IMR-90 (cell line): ENCODE measurements at regions not wholly inside any gene's neighbourhood (a gene's known extent, or its start where the extent isn't known, plus 50 kb on each side); places are given as distances from the start of the nearest gene placed in this dataset.
A peak's percentile ranks its signal among the peaks of the same experiment; 100 is the strongest.

Experiments used
- ATAC-seq: fragments of 200-7000 bp; cut with Tn5 transposase; 2 replicates; pipeline ENCODE4 v1.9.1; 2020; ENCODE audit warnings: low read depth, mild to moderate bottlenecking, moderate library complexity
- BruUV-seq: library from RNA; stranded (reverse); fragments of 400-500 nt; replicated peaks from 2 replicates; lab custom pipeline; 2021; lab: Mats Ljungman, UMichigan
- CTCF ChIA-PET: fragments of 300-600 bp; formaldehyde crosslinking; extraction: SDS; loops from one replicate; lab custom pipeline; 2021; ENCODE audit warnings: antibody characterized with exemption; lab: Yijun Ruan, JAX
- POLR2A ChIA-PET: fragments of 300-600 bp; sonication (Branson Sonifier 250); formaldehyde crosslinking; loops from one replicate; lab custom pipeline; 2022; ENCODE audit warnings: antibody characterized with exemption; ENCODE audit not compliant: unreplicated experiment; lab: Charles Lee
- DNase-seq: peaks from one replicate; pipeline ENCODE4 v3.0.0; 2013
- H2AFZ ChIP-seq: replicated peaks from 2 replicates; pipeline ENCODE3; 2013; ENCODE audit warnings: low read length, mild to moderate bottlenecking; ENCODE audit not compliant: poor library complexity
- H2AK5ac ChIP-seq: 2 replicates; pipeline ENCODE4 v1.6.1; 2013; ENCODE audit warnings: low read depth, low read length, inconsistent platforms
- H2AK9ac ChIP-seq: replicated peaks from 2 replicates; pipeline ENCODE3; 2013; ENCODE audit warnings: mild to moderate bottlenecking, low read depth, low read length, moderate library complexity; ENCODE audit not compliant: poor library complexity
- H2BK120ac ChIP-seq: 2 replicates; pipeline ENCODE4 v1.6.1; 2013; ENCODE audit warnings: low read depth, low read length, inconsistent platforms
- H2BK15ac ChIP-seq: 3 replicates; pipeline ENCODE4 v1.6.1; 2013; ENCODE audit warnings: low read depth, low read length, inconsistent platforms
- H2BK20ac ChIP-seq: 2 replicates; pipeline ENCODE4 v1.6.1; 2013; ENCODE audit warnings: low read depth, mild to moderate bottlenecking, inconsistent platforms, low read length, moderate library complexity
- H2BK5ac ChIP-seq: 2 replicates; pipeline ENCODE4 v1.6.1; 2013; ENCODE audit warnings: mild to moderate bottlenecking, low read depth, low read length, inconsistent platforms; ENCODE audit not compliant: poor library complexity, severe bottlenecking
- H3K14ac ChIP-seq: replicated peaks from 2 replicates; pipeline ENCODE4 v1.6.1; 2013; ENCODE audit warnings: low read depth, low read length, inconsistent platforms
- H3K18ac ChIP-seq: 2 replicates; pipeline ENCODE4 v1.6.1; 2013; ENCODE audit warnings: low read depth, low read length, control low read depth
- H3K23ac ChIP-seq: 2 replicates; pipeline ENCODE4 v1.6.1; 2013; ENCODE audit warnings: low read depth, low read length, inconsistent platforms
- H3K27ac ChIP-seq: 2 replicates; pipeline ENCODE4 v1.5.1; 2013; ENCODE audit warnings: mild to moderate bottlenecking, control low read depth, low read length; ENCODE audit not compliant: insufficient read depth
- H3K27me3 ChIP-seq: 2 replicates; pipeline ENCODE4 v1.6.1; 2013; ENCODE audit warnings: low read length; ENCODE audit not compliant: control insufficient read depth, insufficient read depth
- H3K36me3 ChIP-seq: 2 replicates; pipeline ENCODE4 v1.6.1; 2013; ENCODE audit warnings: low read length, mixed read lengths; ENCODE audit not compliant: control insufficient read depth, insufficient read depth
- H3K4ac ChIP-seq: 2 replicates; pipeline ENCODE4 v1.6.1; 2013; ENCODE audit warnings: low read depth, low read length, inconsistent platforms
- H3K4me1 ChIP-seq: 2 replicates; pipeline ENCODE4 v1.6.1; 2013; ENCODE audit warnings: low read length, mixed read lengths; ENCODE audit not compliant: control insufficient read depth, insufficient read depth
- H3K4me2 ChIP-seq: 2 replicates; pipeline ENCODE4 v1.6.1; 2013; ENCODE audit warnings: low read depth, mild to moderate bottlenecking, control low read depth, low read length, moderate library complexity
- H3K4me3 ChIP-seq: 2 replicates; pipeline ENCODE4 v1.5.1; 2013; ENCODE audit warnings: low read depth, mild to moderate bottlenecking, control low read depth, low read length, moderate library complexity; ENCODE audit not compliant: insufficient read depth
- H3K56ac ChIP-seq: 2 replicates; pipeline ENCODE4 v1.6.1; 2013; ENCODE audit warnings: low read length, inconsistent platforms; ENCODE audit not compliant: insufficient read depth; ENCODE audit errors: extremely low read depth
- H3K79me1 ChIP-seq, 2 experiments: 2 replicates each; pipeline ENCODE4 v1.6.1; 2013; ENCODE audit warnings: low read length in 2 of 2, inconsistent platforms in 1 of 2, low read depth in 1 of 2
- H3K9ac ChIP-seq: 2 replicates; pipeline ENCODE4 v1.6.1; 2013; ENCODE audit warnings: low read depth, low read length, control low read depth
- H3K9me1 ChIP-seq: 2 replicates; pipeline ENCODE4 v1.6.1; 2013; ENCODE audit warnings: low read length, inconsistent platforms; ENCODE audit not compliant: insufficient read depth
- H3K9me3 ChIP-seq: 2 replicates; pipeline ENCODE4 v1.6.1; 2013; ENCODE audit warnings: low read length; ENCODE audit not compliant: control insufficient read depth, insufficient read depth
- H4K20me1 ChIP-seq: 2 replicates; pipeline ENCODE4 v1.6.1; 2013; ENCODE audit warnings: low read length, inconsistent platforms; ENCODE audit not compliant: insufficient read depth
- H4K5ac ChIP-seq: 2 replicates; pipeline ENCODE4 v1.6.1; 2013; ENCODE audit warnings: mild to moderate bottlenecking, low read depth, low read length, control low read depth
- H4K8ac ChIP-seq, 2 experiments: 2 replicates each; pipeline ENCODE4 v1.6.1; 2013; ENCODE audit warnings: low read depth in 2 of 2, low read length in 2 of 2, control low read depth in 1 of 2, inconsistent platforms in 1 of 2
- H4K91ac ChIP-seq: 2 replicates; pipeline ENCODE4 v1.6.1; 2013; ENCODE audit warnings: low read depth, low read length, inconsistent platforms; ENCODE audit not compliant: insufficient read depth
- BHLHE40 ChIP-seq: fragments of 150-350 bp; IDR thresholded peaks from 2 replicates; pipeline ENCODE4 v1.6.1; 2016; ENCODE audit warnings: mild to moderate bottlenecking, low read depth, low read length
- CEBPB ChIP-seq: IDR thresholded peaks from 2 replicates; pipeline ENCODE4 v1.6.1; 2012; ENCODE audit warnings: low read depth, low read length, improper control_type of control experiment
- CTCF ChIP-seq: conservative IDR thresholded peaks from 2 replicates; pipeline ENCODE4 v1.5.1; 2012; ENCODE audit warnings: mild to moderate bottlenecking, low read depth, low read length, improper control_type of control experiment
- FOS ChIP-seq: fragments of 150-350 bp; IDR thresholded peaks from 2 replicates; pipeline ENCODE4 v1.6.1; 2016; ENCODE audit warnings: low read depth, low read length
- MAFK ChIP-seq: IDR thresholded peaks from 2 replicates; pipeline ENCODE4 v1.6.1; 2012; ENCODE audit warnings: low read depth, low read length, improper control_type of control experiment
- MAZ ChIP-seq: IDR thresholded peaks from 2 replicates; pipeline ENCODE4 v1.6.1; 2012; ENCODE audit warnings: low read depth, mild to moderate bottlenecking, low read length, improper control_type of control experiment, moderate library complexity, borderline replicate concordance
- MXI1 ChIP-seq: IDR thresholded peaks from 2 replicates; pipeline ENCODE4 v1.6.1; 2012; ENCODE audit warnings: low read depth, mild to moderate bottlenecking, low read length, moderate library complexity, borderline replicate concordance
- NFE2L2 ChIP-seq: fragments of 150-350 bp; IDR thresholded peaks from 2 replicates; pipeline ENCODE4 v1.6.1; 2016; ENCODE audit warnings: low read depth, mild to moderate bottlenecking, low read length
- POLR2A ChIP-seq: IDR thresholded peaks from 2 replicates; pipeline ENCODE4 v1.6.1; 2012; ENCODE audit warnings: mild to moderate bottlenecking, low read depth, low read length
- RAD21 ChIP-seq: IDR thresholded peaks from 2 replicates; pipeline ENCODE4 v1.6.1; 2012; ENCODE audit warnings: low read length, improper control_type of control experiment
- RCOR1 ChIP-seq: IDR thresholded peaks from 2 replicates; pipeline ENCODE4 v1.6.1; 2012; ENCODE audit warnings: mild to moderate bottlenecking, low read length, improper control_type of control experiment; ENCODE audit not compliant: insufficient replicate concordance
- RFX5 ChIP-seq: IDR thresholded peaks from 2 replicates; pipeline ENCODE4 v1.8.0; 2012; ENCODE audit warnings: low read depth, mild to moderate bottlenecking, low read length, moderate library complexity
- SMC3 ChIP-seq: fragments of 150-350 bp; IDR thresholded peaks from 2 replicates; pipeline ENCODE4 v1.6.1; 2016; ENCODE audit warnings: low read depth, mild to moderate bottlenecking, antibody characterized with exemption, low read length, moderate library complexity
- WGBS, 2 experiments: methylation state at CpG; one replicate each; pipeline versions ENCODE4 v1.1.5 to v1.1.7; 2013; ENCODE audit warnings: missing lambda C conversion rate in 2 of 2; ENCODE audit not compliant: insufficient read length in 1 of 2; ENCODE audit errors: extremely low coverage in 2 of 2; 5-methylcytosine and 5-hydroxymethylcytosine counted together
- dilution Hi-C: fragments of 300-500 bp; cut with HindIII; formaldehyde crosslinking; loops from one replicate; pipeline ENCODE4 v1.14.3; 2018; ENCODE audit warnings: low sequenced_read_pairs; ENCODE audit not compliant: unreplicated experiment
- in situ Hi-C: fragments of 300-500 bp; cut with MboI; formaldehyde crosslinking; loops from 3 replicates; pipeline ENCODE4 v1.14.3; 2019; ENCODE audit warnings: low sequenced_read_pairs, inconsistent platforms, mixed read lengths
- intact Hi-C: fragments of 100-400 bp; cut with micrococcal nuclease; formaldehyde crosslinking; loops from 2 replicates; pipeline ENCODE4 v1.10.0; 2022

- Histone ChIP-seq H3K56ac (peak overlapping the region; percentile 92), H3K36me3 (no peaks in the 10 kb centered on the region), H4K8ac (peak overlapping the region; percentile 40 to 91), H2BK15ac (peak overlapping the region; percentile 81), H2AK5ac (peak overlapping the region; percentile 69), H3K4me2 (peak overlapping the region; percentile 92), H3K4me1 (peaks cover 26% of the 10 kb centered on the region), H4K5ac (peak overlapping the region; percentile 84), H3K27ac (peak overlapping the region; percentile 89), H3K9ac (peak overlapping the region; percentile 25), H3K4me3 (no peak overlapping the region; the same call in 1 of the 2 replicates), H3K18ac (peak overlapping the region; percentile 96), H2BK20ac (peak overlapping the region; percentile 92), H2BK120ac (peak overlapping the region; percentile 97), H3K27me3 (no peaks in the 10 kb centered on the region), H3K23ac (peak overlapping the region; percentile 88), H2BK5ac (peak overlapping the region; percentile 97), H2AK9ac (peak overlapping the region; percentile 14), H3K4ac (peak overlapping the region; percentile 86), H3K9me1 (peaks cover 12% of the 10 kb centered on the region), H3K9me3 (no peaks in the 10 kb centered on the region), H4K20me1 (no peaks in the 10 kb centered on the region), H4K91ac (peak overlapping the region; percentile 80), H2AFZ (peak overlapping the region; percentile 36), H3K79me1 (peaks cover 0 to 7% of the 10 kb centered on the region in 2 experiments; a peak in 1 of 4 replicates), H3K14ac (peak overlapping the region; percentile 77)
- TF ChIP-seq CTCF (no peak), NFE2L2 (peak; percentile 32; the same call in 1 of the 2 replicates), RAD21 (no peak; the same call in 1 of the 2 replicates), CEBPB (peak; percentile 98), MXI1 (no peak), RCOR1 (peak; percentile 62), BHLHE40 (peak; percentile 85), MAZ (peak; percentile 31; the same call in 1 of the 2 replicates), RFX5 (no peak), SMC3 (peak; percentile 19; the same call in 1 of the 2 replicates), FOS (peak; percentile 98), MAFK (peak; percentile 1; the same call in 1 of the 2 replicates), POLR2A (peak; percentile 55)
- POLR2A ChIA-PET: no interaction called here
- dilution Hi-C loops (no loop called here), in situ Hi-C loops (no loop called here), intact Hi-C loops (loop anchor here (1.0 to 2.0 kb wide), 2 partner anchors 58 to 133 kb away; no protein-coding TSS in a partner anchor)
- no TSS peak for BruUV-seq
- DNase-seq: peak; percentile 99
- CTCF ChIA-PET: no interaction called here
- peak; percentile 68 for ATAC-seq
- 4% methylated on average over 3 of the region's 8 CpGs; no CpG with 5 or more reads in 1 of the 2 experiments for WGBS, 2 experiments
Measured at GRCh38 chr9:91060520-91061343, 259.1 kb downstream of the SYK start.
